NOMO-1 treated with DMSO at 0.1 percent for 48 hours (cell line): ENCODE measurements at regions not wholly inside any gene's neighbourhood (a gene's known extent, or its start where the extent isn't known, plus 50 kb on each side); places are given as distances from the start of the nearest gene placed in this dataset.
A peak's percentile ranks its signal among the peaks of the same experiment; 100 is the strongest.
"Not testable (repeated sequence)": the region's sequence is repeated elsewhere in the genome, so short reads cannot be mapped to it uniquely, and the experiment has no call there.

ENCODE experiments used
- DNase-seq: peaks from one replicate; lab custom pipeline; 2025; ENCODE audit not compliant: unreplicated experiment; lab: John Stamatoyannopoulos, UW

GRCh38 chr3:4147556-4148118 is 155.5 kb upstream of the SETMAR start:
- DNase-seq: no peak

- peak; percentile 12 for DNase-seq
Observed at GRCh38 chr3:4149296-4149695, 153.9 kb upstream of the SETMAR start.

- no peak for DNase-seq
Observed at GRCh38 chr3:4150816-4151215, 152.4 kb upstream of the SETMAR start.

GRCh38 chr3:4151859-4152258 is 151.3 kb upstream of the SETMAR start:
- no peak for DNase-seq

- no peak for DNase-seq
Observed at GRCh38 chr3:4153771-4154170, 149.4 kb upstream of the SETMAR start.

GRCh38 chr3:4158329-4158728 is 144.8 kb upstream of the SETMAR start:
- no peak for DNase-seq

- no peak for DNase-seq
Observed at GRCh38 chr3:4162096-4162495, 141.1 kb upstream of the SETMAR start.

- DNase-seq: no peak
Observed at GRCh38 chr3:4163011-4163410, 140.2 kb upstream of the SETMAR start.

- DNase-seq: no peak
Observed at GRCh38 chr3:4166540-4166939, 136.6 kb upstream of the SETMAR start.

GRCh38 chr3:4167230-4167629 is 135.9 kb upstream of the SETMAR start:
- not testable (repeated sequence) for DNase-seq

GRCh38 chr3:4174791-4175190 is 128.4 kb upstream of the SETMAR start:
- no peak for DNase-seq

- DNase-seq: no peak
Observed at GRCh38 chr3:4191971-4192370, 111.2 kb upstream of the SETMAR start.

- no peak for DNase-seq
Observed at GRCh38 chr3:4195006-4195405, 108.2 kb upstream of the SETMAR start.

- DNase-seq: no peak
Observed at GRCh38 chr3:4196506-4197147, 106.5 kb upstream of the SETMAR start.

- DNase-seq: no peak
Observed at GRCh38 chr3:4197670-4198069, 105.5 kb upstream of the SETMAR start.

- no peak for DNase-seq
Observed at GRCh38 chr3:4198491-4198890, 104.7 kb upstream of the SETMAR start.

GRCh38 chr3:4204776-4205175 is 98.4 kb upstream of the SETMAR start:
- not testable (repeated sequence) for DNase-seq

GRCh38 chr3:4207672-4208071 is 95.5 kb upstream of the SETMAR start:
- DNase-seq: peak; percentile 88

- no peak for DNase-seq
Observed at GRCh38 chr3:4208556-4208955, 94.6 kb upstream of the SETMAR start.

GRCh38 chr3:4211610-4212009 is 91.6 kb upstream of the SETMAR start:
- no peak for DNase-seq

GRCh38 chr3:4213420-4213819 is 89.7 kb upstream of the SETMAR start:
- not testable (repeated sequence) for DNase-seq

- DNase-seq: not testable (repeated sequence)
Observed at GRCh38 chr3:4216974-4217373, 86.2 kb upstream of the SETMAR start.
